PC-9 (cell line): ENCODE measurements at regions not wholly inside any gene's neighbourhood (a gene's known extent, or its start where the extent isn't known, plus 50 kb on each side); places are given as distances from the start of the nearest gene placed in this dataset.

Experiments used
- BruUV-seq: library from RNA; stranded (reverse); fragments of 400-500 nt; replicated peaks from 2 replicates; lab custom pipeline; 2021; lab: Mats Ljungman, UMichigan
- CTCF ChIA-PET: fragments of 300-600 bp; sonication (Branson Sonifier 250); formaldehyde crosslinking; loops from one replicate; lab custom pipeline; 2022; ENCODE audit warnings: antibody characterized with exemption; lab: Charles Lee
- POLR2A ChIA-PET: fragments of 300-600 bp; sonication (Branson Sonifier 250); formaldehyde crosslinking; loops from one replicate; lab custom pipeline; 2022; ENCODE audit warnings: antibody characterized with exemption; ENCODE audit not compliant: unreplicated experiment; lab: Charles Lee
- DNase-seq, 2 experiments: peaks; one replicate each; pipeline versions ENCODE4 v3.0.0 to v3.0.0-alpha.2; 2015 to 2022; ENCODE audit warnings: mixed read lengths in 1 of 2
- H2AFZ ChIP-seq: fragments of 200-600 bp; sonication (generic); 2 replicates; pipeline ENCODE4 v1.8.1; 2017; ENCODE audit warnings: antibody characterized with exemption
- H3F3A ChIP-seq: fragments of 200-600 bp; sonication (generic); 2 replicates; pipeline ENCODE4 v1.8.1; 2017; ENCODE audit warnings: antibody characterized with exemption, mild to moderate bottlenecking, low read depth; ENCODE audit not compliant: insufficient read depth
- H3K27ac ChIP-seq: fragments of 200-600 bp; sonication (generic); 2 replicates; pipeline ENCODE4 v1.6.1; 2016; ENCODE audit warnings: mixed run types
- H3K27me3 ChIP-seq: fragments of 200-600 bp; sonication (generic); 2 replicates; pipeline ENCODE4 v1.6.1; 2016; ENCODE audit warnings: low read depth, mixed run types; ENCODE audit not compliant: insufficient read depth
- H3K36me3 ChIP-seq: fragments of 200-600 bp; sonication (generic); 2 replicates; pipeline ENCODE4 v1.6.1; 2016; ENCODE audit warnings: low read depth, mixed run types
- H3K4me1 ChIP-seq: fragments of 200-600 bp; sonication (generic); replicated peaks from 2 replicates; pipeline ENCODE4 v1.6.1; 2016; ENCODE audit warnings: mixed run types; ENCODE audit not compliant: insufficient read depth
- H3K4me2 ChIP-seq: fragments of 200-600 bp; sonication (generic); 2 replicates; pipeline ENCODE4 v1.6.1; 2017; ENCODE audit warnings: mixed run types
- H3K4me3 ChIP-seq: fragments of 200-600 bp; sonication (generic); 2 replicates; pipeline ENCODE4 v1.6.1; 2016; ENCODE audit warnings: mixed run types
- H3K79me2 ChIP-seq: fragments of 200-600 bp; sonication (generic); 2 replicates; pipeline ENCODE4 v1.6.1; 2017; ENCODE audit warnings: low read depth, mixed run types
- H3K9me2 ChIP-seq: fragments of 200-600 bp; sonication (generic); 2 replicates; pipeline ENCODE4 v1.8.1; 2017; ENCODE audit warnings: mild to moderate bottlenecking; ENCODE audit not compliant: insufficient read depth
- H3K9me3 ChIP-seq: fragments of 200-600 bp; sonication (generic); 2 replicates; pipeline ENCODE4 v1.8.1; 2016; ENCODE audit warnings: low read depth; ENCODE audit not compliant: insufficient read depth
- H4K20me1 ChIP-seq: fragments of 200-600 bp; sonication (generic); 2 replicates; pipeline ENCODE4 v1.8.1; 2017; ENCODE audit not compliant: insufficient read depth
- EZH2 ChIP-seq: fragments of 200-600 bp; sonication (generic); IDR thresholded peaks from 2 replicates; pipeline ENCODE4 v1.8.0; 2017; ENCODE audit warnings: antibody characterized with exemption, low read depth
- intact Hi-C: fragments of 100-400 bp; cut with micrococcal nuclease; formaldehyde crosslinking; loops from one replicate; pipeline ENCODE4 v1.10.0; 2022; ENCODE audit not compliant: unreplicated experiment
- TF ChIP-seq, protein P1 (sequence below): fragments of 200-600 bp; sonication (generic); conservative IDR thresholded peaks from 2 replicates; pipeline ENCODE4 v1.6.1; 2017; ENCODE audit warnings: mixed run types, antibody characterized with exemption, mild to moderate bottlenecking, moderate library complexity

DNA sequence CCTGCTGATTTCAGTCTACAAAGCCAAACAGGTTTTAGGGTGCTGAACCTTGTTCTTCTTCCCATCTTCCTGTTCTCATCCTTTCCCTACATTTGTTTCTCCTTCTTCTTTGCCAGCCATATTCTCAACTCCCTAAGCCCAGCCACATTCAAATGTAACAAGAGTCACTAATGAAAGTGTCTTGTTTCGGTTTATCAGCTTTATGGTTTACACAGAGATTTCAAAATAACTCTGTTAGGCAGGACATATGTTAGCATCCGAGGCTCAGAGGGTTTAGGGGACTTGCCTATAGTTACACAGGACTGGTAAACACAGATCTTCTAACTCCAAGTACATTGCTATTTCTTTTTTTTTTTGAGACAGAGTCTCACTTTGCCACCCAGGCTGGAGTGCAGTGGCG lies 61.3 kb downstream of the NDUFS5 start:
- Histone ChIP-seq H4K20me1 (no peaks in the 10 kb centered on the region), H3K4me1 (no peaks in the 10 kb centered on the region), H3K27ac (no peak overlapping the region), H3K9me3 (no peaks in the 10 kb centered on the region), H3K9me2 (no peaks in the 10 kb centered on the region), H3K4me3 (no peak overlapping the region), H3K79me2 (no peaks in the 10 kb centered on the region), H2AFZ (no peak overlapping the region), H3K4me2 (no peak overlapping the region), H3K27me3 (peaks cover 20% of the 10 kb centered on the region), H3F3A (no peaks in the 10 kb centered on the region), H3K36me3 (no peaks in the 10 kb centered on the region)
- no TSS peak for BruUV-seq
- TF ChIP-seq, protein P1, sequence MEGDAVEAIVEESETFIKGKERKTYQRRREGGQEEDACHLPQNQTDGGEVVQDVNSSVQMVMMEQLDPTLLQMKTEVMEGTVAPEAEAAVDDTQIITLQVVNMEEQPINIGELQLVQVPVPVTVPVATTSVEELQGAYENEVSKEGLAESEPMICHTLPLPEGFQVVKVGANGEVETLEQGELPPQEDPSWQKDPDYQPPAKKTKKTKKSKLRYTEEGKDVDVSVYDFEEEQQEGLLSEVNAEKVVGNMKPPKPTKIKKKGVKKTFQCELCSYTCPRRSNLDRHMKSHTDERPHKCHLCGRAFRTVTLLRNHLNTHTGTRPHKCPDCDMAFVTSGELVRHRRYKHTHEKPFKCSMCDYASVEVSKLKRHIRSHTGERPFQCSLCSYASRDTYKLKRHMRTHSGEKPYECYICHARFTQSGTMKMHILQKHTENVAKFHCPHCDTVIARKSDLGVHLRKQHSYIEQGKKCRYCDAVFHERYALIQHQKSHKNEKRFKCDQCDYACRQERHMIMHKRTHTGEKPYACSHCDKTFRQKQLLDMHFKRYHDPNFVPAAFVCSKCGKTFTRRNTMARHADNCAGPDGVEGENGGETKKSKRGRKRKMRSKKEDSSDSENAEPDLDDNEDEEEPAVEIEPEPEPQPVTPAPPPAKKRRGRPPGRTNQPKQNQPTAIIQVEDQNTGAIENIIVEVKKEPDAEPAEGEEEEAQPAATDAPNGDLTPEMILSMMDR, result no peak
- no peak for DNase-seq
- ChIA-PET POLR2A (no interaction called here), CTCF (no interaction called here)
- intact Hi-C loops, result no loop called here

DNA sequence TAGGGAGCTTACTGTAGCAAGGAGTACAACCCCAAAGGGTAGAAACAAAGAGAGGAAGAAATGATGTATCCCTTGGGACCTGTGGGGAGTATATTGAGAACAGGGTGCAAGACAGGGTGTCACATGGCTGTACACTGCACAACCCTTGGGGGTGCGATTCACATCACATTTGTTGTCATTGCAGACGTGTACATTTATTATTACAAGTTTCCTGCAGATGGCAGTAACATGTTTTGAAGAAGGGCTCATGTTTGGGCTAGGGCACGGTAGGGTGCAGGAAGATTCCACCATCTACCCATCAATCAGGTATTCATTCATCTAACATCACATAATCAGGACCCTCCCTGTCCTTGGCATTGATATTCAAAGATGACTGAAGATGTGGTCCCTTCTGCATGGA lies 62.5 kb downstream of the NDUFS5 start:
- no peaks in the 10 kb centered on the region for H3F3A ChIP-seq
- TF ChIP-seq, protein P1, result no peak
- TF ChIP-seq EZH2, result no peak
- ChIA-PET CTCF (no interaction called here), POLR2A (no interaction called here)
- H3K4me1 ChIP-seq, result no peaks in the 10 kb centered on the region
- no peaks in the 10 kb centered on the region for H3K9me3 ChIP-seq
- no TSS peak for BruUV-seq
- H3K27me3 ChIP-seq, result peaks cover 8% of the 10 kb centered on the region; the same call in 1 of the 2 replicates
- H3K79me2 ChIP-seq, result no peaks in the 10 kb centered on the region
- no peaks in the 10 kb centered on the region for H3K36me3 ChIP-seq
- DNase-seq, result no peak
- intact Hi-C loops, result no loop called here
- no peaks in the 10 kb centered on the region for H3K9me2 ChIP-seq
- H3K4me3 ChIP-seq, result no peak overlapping the region
- H4K20me1 ChIP-seq, result no peaks in the 10 kb centered on the region
- no peak overlapping the region for H3K27ac ChIP-seq
- H3K4me2 ChIP-seq, result no peak overlapping the region
- no peak overlapping the region for H2AFZ ChIP-seq

DNA sequence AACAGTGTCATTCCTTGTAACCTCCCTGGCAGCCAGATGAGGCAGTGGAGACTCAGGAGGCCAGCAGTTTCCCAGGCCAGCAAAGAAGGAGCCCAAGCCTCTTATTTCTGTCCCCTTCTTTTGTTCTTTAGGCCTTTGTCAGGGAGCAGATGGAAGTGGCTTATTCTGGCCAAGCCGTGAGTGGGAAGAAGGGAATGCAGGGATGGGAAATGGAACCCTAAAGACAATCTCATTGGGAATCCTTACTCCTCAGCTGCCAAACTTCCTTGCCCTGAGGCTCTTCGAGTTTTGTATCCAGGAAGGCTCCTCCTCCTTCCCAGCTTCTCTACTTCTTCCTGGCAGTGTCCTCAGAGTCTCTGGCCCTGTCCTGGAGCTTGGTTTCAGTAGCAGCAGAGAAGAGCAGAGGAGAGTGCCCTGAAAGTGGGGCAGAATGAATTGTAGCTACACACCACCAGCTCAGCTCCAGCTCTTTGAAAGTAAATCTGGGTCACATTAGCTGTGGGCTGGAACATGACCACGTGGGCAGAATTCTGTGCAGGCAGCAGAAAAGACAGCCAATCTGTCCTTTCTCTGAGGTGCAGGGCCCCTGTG lies 63.9 kb downstream of the NDUFS5 start:
- Histone ChIP-seq H3K79me2 (no peaks in the 10 kb centered on the region), H3K27me3 (no peaks in the 10 kb centered on the region), H3K4me3 (no peak overlapping the region), H3K36me3 (no peaks in the 10 kb centered on the region), H3K4me2 (no peak overlapping the region), H3K9me2 (no peaks in the 10 kb centered on the region), H3K4me1 (peaks cover 9% of the 10 kb centered on the region), H3K9me3 (no peaks in the 10 kb centered on the region), H4K20me1 (no peaks in the 10 kb centered on the region), H2AFZ (no peak overlapping the region), H3K27ac (no peak overlapping the region), H3F3A (peaks cover 7% of the 10 kb centered on the region; the same call in 1 of the 2 replicates)
- TF ChIP-seq EZH2, result no peak
- TF ChIP-seq, protein P1, result no peak
- no TSS peak for BruUV-seq
- ChIA-PET CTCF (no interaction called here), POLR2A (no interaction called here)
- intact Hi-C loops, result loop anchor here (5.0 kb wide), 1 partner anchor 1063 kb away; no protein-coding TSS in a partner anchor
- no peak for DNase-seq
